ENCODE measurements at regions not wholly inside any gene's neighbourhood (a gene's known extent, or its start where the extent isn't known, plus 50 kb on each side); places are given as distances from the start of the nearest gene placed in this dataset.

DNA sequence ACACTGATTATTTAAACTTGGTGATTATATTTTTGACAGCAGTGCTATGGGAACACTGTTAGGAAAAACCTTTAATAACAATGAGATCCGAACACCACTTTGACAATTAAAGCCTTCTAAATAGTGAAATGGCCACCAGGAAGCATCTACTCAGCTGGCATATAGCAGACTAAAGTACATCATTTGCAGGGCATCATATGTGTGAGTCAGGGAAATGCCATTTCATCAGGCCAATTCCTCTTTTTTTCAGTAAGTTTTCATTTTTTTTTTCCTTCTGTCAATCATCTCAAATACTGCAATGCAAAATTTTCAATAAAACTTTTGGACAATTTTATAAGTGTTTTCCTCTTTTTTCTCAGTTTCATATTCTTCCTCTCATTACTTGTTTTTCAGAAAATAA is 521.4 kb upstream of the SEMA3D start:
- TF ChIP-seq, protein P1, sequence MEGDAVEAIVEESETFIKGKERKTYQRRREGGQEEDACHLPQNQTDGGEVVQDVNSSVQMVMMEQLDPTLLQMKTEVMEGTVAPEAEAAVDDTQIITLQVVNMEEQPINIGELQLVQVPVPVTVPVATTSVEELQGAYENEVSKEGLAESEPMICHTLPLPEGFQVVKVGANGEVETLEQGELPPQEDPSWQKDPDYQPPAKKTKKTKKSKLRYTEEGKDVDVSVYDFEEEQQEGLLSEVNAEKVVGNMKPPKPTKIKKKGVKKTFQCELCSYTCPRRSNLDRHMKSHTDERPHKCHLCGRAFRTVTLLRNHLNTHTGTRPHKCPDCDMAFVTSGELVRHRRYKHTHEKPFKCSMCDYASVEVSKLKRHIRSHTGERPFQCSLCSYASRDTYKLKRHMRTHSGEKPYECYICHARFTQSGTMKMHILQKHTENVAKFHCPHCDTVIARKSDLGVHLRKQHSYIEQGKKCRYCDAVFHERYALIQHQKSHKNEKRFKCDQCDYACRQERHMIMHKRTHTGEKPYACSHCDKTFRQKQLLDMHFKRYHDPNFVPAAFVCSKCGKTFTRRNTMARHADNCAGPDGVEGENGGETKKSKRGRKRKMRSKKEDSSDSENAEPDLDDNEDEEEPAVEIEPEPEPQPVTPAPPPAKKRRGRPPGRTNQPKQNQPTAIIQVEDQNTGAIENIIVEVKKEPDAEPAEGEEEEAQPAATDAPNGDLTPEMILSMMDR (IDR thresholded peaks at IDR 0.05 in 4 of 5, conservative IDR thresholded peaks at IDR 0.05 in 1 of 5) = no peak
- no peak for TF ChIP-seq POLR2A (IDR thresholded peaks at IDR 0.05)
